ENCODE measurements at regions not wholly inside any gene's neighbourhood (a gene's known extent, or its start where the extent isn't known, plus 50 kb on each side); places are given as distances from the start of the nearest gene placed in this dataset.

DNA sequence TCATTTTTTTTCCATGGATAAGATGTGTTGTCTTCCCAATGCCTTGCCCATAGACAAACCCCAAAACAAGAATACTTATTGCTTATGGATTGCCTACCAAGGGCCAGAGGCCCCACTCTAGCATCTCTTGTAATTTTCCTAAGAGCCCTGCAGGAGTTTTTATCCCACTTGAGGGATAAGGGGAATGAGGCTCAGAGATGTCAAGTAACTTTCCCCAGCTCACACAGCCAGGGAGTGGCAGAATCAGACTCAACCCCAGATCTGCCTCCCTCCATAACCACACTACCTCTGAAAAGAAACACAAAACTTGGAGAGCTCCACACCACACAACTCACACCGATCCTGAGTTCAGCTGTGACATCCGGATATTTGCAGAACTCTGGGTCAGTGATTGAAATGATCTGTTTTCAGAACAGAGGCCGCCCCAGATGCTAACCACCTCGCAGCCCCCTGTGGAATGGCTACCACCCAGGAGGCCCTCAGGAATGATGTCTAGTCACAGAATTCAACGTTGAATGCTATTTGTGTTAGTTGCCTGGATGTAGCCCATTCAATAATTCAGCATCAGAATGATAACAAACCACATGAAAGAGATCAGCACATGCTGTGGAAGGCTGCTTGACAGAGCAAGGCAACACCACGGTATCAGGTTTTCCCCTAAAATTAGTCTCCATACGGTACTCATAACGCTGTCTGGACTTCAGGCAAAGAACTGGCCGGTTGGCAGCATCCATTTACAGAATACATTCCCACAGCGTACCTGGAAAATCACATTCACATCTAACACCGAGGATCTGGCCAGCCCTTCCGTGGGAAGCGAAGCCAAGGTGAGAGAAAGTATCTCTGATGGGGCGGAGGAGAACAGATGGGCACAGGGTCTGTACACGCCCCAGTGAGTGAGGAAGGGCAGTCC is 231.9 kb downstream of the TOMM20 start:
- H3K36me3 ChIP-seq (ENCODE audit: low read depth) = no peaks in the 10 kb centered on the region
- ATAC-seq (ENCODE audit: low read depth) (no peak), DNase-seq (ENCODE audit: low spot score) (no peak)
- H3K27ac ChIP-seq (ENCODE audit: poor library complexity, severe bottlenecking) = no peak overlapping the region
- no peak overlapping the region for H3K4me3 ChIP-seq (ENCODE audit: severe bottlenecking)
- no peaks in the 10 kb centered on the region for H3K27me3 ChIP-seq (ENCODE audit: insufficient read depth, poor library complexity, severe bottlenecking)
- no peak for TF ChIP-seq CTCF (IDR thresholded peaks at IDR 0.05; ENCODE audit: poor library complexity, severe bottlenecking)
- H3K9me3 ChIP-seq (ENCODE audit: severe bottlenecking) = no peaks in the 10 kb centered on the region
- H3K4me1 ChIP-seq (ENCODE audit: insufficient read depth, poor library complexity, severe bottlenecking) = peaks cover 4% of the 10 kb centered on the region

DNA sequence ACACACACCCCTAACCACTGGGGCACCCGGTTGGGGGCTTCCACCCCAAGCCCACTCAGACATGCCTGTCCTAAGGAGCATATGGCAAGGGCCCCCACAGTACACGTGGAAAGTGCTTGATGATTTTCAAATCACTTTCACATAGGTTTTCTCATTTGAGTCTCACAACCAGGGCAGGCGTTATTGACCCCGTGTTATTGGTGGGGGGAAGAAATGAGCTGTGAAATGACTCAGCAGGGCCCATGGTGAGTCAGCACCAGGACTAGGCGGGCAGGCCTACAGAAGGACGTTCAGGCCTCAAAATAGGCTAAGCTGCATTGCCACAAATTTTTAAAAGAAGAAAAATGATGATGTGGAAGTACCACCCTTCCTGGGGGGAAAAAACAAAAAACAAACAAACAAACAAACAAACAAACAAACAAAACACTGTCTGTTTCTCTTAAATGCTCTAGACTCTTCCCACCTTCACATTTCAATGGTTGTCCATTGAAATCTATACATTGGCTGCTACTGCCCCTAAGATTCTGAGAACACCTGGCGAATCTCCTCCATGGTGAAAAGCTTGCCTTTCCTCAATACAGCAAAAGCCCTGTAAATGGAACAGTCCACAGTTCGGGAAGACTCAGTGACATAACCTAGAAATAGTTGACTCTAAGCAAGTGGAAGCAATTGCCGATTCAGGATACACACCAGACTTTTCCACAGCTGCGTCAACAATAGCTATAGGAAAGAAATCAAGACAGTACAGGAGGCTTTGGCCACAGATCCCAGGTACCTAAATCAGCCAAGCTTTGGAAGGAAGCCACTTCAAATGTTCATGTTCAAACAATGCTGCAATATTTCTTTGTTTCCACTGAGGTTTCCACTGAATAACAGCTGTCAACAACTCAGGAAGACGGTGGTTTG is 234.7 kb downstream of the TOMM20 start:
- no peak overlapping the region for H3K27ac ChIP-seq (ENCODE audit: poor library complexity, severe bottlenecking)
- TF ChIP-seq CTCF (IDR thresholded peaks at IDR 0.05; ENCODE audit: poor library complexity, severe bottlenecking) = no peak
- H3K36me3 ChIP-seq (ENCODE audit: low read depth) = no peaks in the 10 kb centered on the region
- H3K4me1 ChIP-seq (ENCODE audit: insufficient read depth, poor library complexity, severe bottlenecking) = peaks cover 4% of the 10 kb centered on the region
- DNase-seq (ENCODE audit: low spot score) (no peak), ATAC-seq (ENCODE audit: low read depth) (peak; percentile 40; the same call in 1 of the 3 replicates)
- H3K9me3 ChIP-seq (ENCODE audit: severe bottlenecking) = no peaks in the 10 kb centered on the region
- no peaks in the 10 kb centered on the region for H3K27me3 ChIP-seq (ENCODE audit: insufficient read depth, poor library complexity, severe bottlenecking)
- no peak overlapping the region for H3K4me3 ChIP-seq (ENCODE audit: severe bottlenecking)

GRCh38 chr1:234893359-234893724 is 235.3 kb downstream of the TOMM20 start:
- Histone ChIP-seq H3K27me3 (ENCODE audit: insufficient read depth, poor library complexity, severe bottlenecking) (no peaks in the 10 kb centered on the region), H3K27ac (ENCODE audit: poor library complexity, severe bottlenecking) (no peak overlapping the region), H3K9me3 (ENCODE audit: severe bottlenecking) (no peaks in the 10 kb centered on the region), H3K36me3 (ENCODE audit: low read depth) (no peaks in the 10 kb centered on the region), H3K4me1 (ENCODE audit: insufficient read depth, poor library complexity, severe bottlenecking) (peaks cover 4% of the 10 kb centered on the region), H3K4me3 (ENCODE audit: severe bottlenecking) (no peak overlapping the region)
- TF ChIP-seq CTCF (IDR thresholded peaks at IDR 0.05; ENCODE audit: poor library complexity, severe bottlenecking) = no peak
- DNase-seq (ENCODE audit: low spot score) = no peak
- ATAC-seq (ENCODE audit: low read depth) = no peak

DNA sequence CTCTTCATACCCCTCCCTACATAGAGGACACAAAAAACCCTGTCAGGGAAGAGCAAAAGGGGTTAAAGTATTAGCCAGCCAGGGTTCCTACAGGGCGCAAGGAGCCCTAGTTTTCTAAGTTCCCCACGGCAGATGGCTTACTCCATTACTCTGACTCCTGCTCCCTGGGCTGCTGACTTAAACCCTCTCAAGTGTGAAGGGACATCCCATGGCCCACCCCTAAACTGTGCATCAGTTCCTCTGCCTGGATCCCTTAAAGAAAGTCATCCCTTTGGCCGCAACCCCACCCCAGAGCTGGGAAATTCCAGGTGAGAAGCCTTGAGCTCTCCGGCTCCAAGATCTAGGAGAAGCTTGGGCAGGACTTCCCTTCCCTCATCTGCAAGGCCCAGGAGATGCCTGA is 236.0 kb downstream of the TOMM20 start:
- no peaks in the 10 kb centered on the region for H3K36me3 ChIP-seq (ENCODE audit: low read depth)
- peaks cover 4% of the 10 kb centered on the region for H3K4me1 ChIP-seq (ENCODE audit: insufficient read depth, poor library complexity, severe bottlenecking)
- no peak for ATAC-seq (ENCODE audit: low read depth)

More for the DNA sequence above, 236.0 kb downstream of the TOMM20 start:
- H3K9me3 ChIP-seq (ENCODE audit: severe bottlenecking) = no peaks in the 10 kb centered on the region
- no peak overlapping the region for H3K4me3 ChIP-seq (ENCODE audit: severe bottlenecking)
- no peak for TF ChIP-seq CTCF (IDR thresholded peaks at IDR 0.05; ENCODE audit: poor library complexity, severe bottlenecking)
- no peak for DNase-seq (ENCODE audit: low spot score)
- H3K27ac ChIP-seq (ENCODE audit: poor library complexity, severe bottlenecking) = no peak overlapping the region
- no peaks in the 10 kb centered on the region for H3K27me3 ChIP-seq (ENCODE audit: insufficient read depth, poor library complexity, severe bottlenecking)
